GM21390 (cell line): ENCODE measurements at regions not wholly inside any gene's neighbourhood (a gene's known extent, or its start where the extent isn't known, plus 50 kb on each side); places are given as distances from the start of the nearest gene placed in this dataset.
"Not testable (repeated sequence)": the region's sequence is repeated elsewhere in the genome, so short reads cannot be mapped to it uniquely, and the experiment has no call there.

Experiments
- ATAC-seq: cut with Tn5 transposase; IDR thresholded peaks from one replicate; pipeline ENCODE4 v1.9.1; 2021; ENCODE audit not compliant: unreplicated experiment

GRCh38 chrX:128992107-128992971 is 531.0 kb downstream of the SMARCA1 start:
- no peak for ATAC-seq

GRCh38 chrX:128975745-128976144 is 547.5 kb downstream of the SMARCA1 start:
- no peak for ATAC-seq

- no peak for ATAC-seq
These were observed 550.3 kb downstream of the SMARCA1 start for GRCh38 chrX:128973033-128973432.

GRCh38 chrX:128961290-128961689 is 562.0 kb downstream of the SMARCA1 start:
- no peak for ATAC-seq

GRCh38 chrX:128954697-128955096 is 568.6 kb downstream of the SMARCA1 start:
- ATAC-seq, result not testable (repeated sequence)

GRCh38 chrX:128931071-128931470 is 592.2 kb downstream of the SMARCA1 start:
- ATAC-seq, result no peak

- no peak for ATAC-seq
These were observed 593.8 kb downstream of the SMARCA1 start for GRCh38 chrX:128929271-128930057.

- no peak for ATAC-seq
These were observed 594.7 kb downstream of the SMARCA1 start for GRCh38 chrX:128928636-128929035.

GRCh38 chrX:128927363-128927762 is 595.9 kb downstream of the SMARCA1 start:
- ATAC-seq, result no peak

- no peak for ATAC-seq
These were observed 616.5 kb downstream of the SMARCA1 start for GRCh38 chrX:128906753-128907152.

GRCh38 chrX:128901018-128901417 is 622.3 kb downstream of the SMARCA1 start:
- ATAC-seq, result no peak

- ATAC-seq, result no peak
These were observed 625.7 kb downstream of the SMARCA1 start for GRCh38 chrX:128897621-128898020.

GRCh38 chrX:128891554-128891953 is 631.7 kb downstream of the SMARCA1 start:
- no peak for ATAC-seq

GRCh38 chrX:128884430-128884829 is 638.9 kb downstream of the SMARCA1 start:
- no peak for ATAC-seq

GRCh38 chrX:128883650-128884049 is 639.6 kb downstream of the SMARCA1 start:
- no peak for ATAC-seq

- ATAC-seq, result no peak
These were observed 652.9 kb downstream of the SMARCA1 start for GRCh38 chrX:128870361-128870760.

- ATAC-seq, result no peak
These were observed 660.7 kb downstream of the SMARCA1 start for GRCh38 chrX:128862557-128862956.

GRCh38 chrX:128848374-128848773 is 674.9 kb downstream of the SMARCA1 start:
- no peak for ATAC-seq

GRCh38 chrX:128846385-128846784 is 676.9 kb downstream of the SMARCA1 start:
- ATAC-seq, result no peak

- ATAC-seq, result no peak
These were observed 704.6 kb downstream of the SMARCA1 start for GRCh38 chrX:128818690-128819089.

GRCh38 chrX:128816919-128817318 is 706.4 kb downstream of the SMARCA1 start:
- no peak for ATAC-seq

GRCh38 chrX:128807367-128807766 is 715.9 kb downstream of the SMARCA1 start:
- ATAC-seq, result no peak
